NCI-H1092 treated with DMSO at 0.1 percent for 48 hours (cell line): ENCODE measurements at regions not wholly inside any gene's neighbourhood (a gene's known extent, or its start where the extent isn't known, plus 50 kb on each side); places are given as distances from the start of the nearest gene placed in this dataset.
"Not testable (repeated sequence)": the region's sequence is repeated elsewhere in the genome, so short reads cannot be mapped to it uniquely, and the experiment has no call there.

Experiments
- DNase-seq: peaks from one replicate; lab custom pipeline; 2025; lab: John Stamatoyannopoulos, UW

GRCh38 chr14:22190411-22191191 is 398.4 kb downstream of the DAD1 start:
- no peak for DNase-seq

- DNase-seq: no peak
Measured at GRCh38 chr14:22189881-22190280, 399.1 kb downstream of the DAD1 start.

GRCh38 chr14:22188318-22188717 is 400.7 kb downstream of the DAD1 start:
- DNase-seq: no peak

DNA sequence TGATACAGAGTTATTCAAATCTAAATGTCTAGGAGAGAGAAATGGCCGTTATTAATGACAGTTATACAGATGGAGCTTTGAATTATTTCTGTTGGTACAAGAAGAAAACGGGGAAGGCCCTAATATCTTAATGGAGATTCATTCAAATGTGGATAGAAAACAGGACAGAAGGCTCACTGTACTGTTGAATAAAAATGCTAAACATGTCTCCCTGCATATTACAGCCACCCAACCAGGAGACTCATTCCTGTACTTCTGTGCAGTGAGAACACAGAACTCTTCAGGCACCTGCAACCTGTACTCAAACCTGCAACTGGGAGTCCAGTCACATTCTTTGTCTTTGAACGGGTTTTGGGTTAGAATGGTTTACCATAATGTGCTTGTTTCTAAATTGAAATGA is 403.2 kb downstream of the DAD1 start:
- no peak for DNase-seq

GRCh38 chr14:22185191-22185590 is 403.8 kb downstream of the DAD1 start:
- DNase-seq: no peak

DNA sequence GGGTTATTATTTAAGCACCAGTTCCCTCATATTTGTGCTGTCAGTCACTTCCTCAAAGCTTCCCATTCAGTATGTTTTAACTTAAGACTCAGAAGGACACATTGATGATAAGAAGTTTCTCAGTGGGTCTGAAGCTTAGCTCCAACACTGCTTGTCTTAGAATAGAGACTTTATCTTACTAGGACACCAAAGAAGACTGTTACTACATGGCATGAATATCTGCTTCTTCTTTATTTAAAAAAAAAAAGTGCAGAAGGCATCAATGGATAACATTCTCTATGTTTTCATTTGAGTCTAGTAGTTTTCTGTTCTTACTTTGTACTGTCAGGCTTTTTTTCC is 404.2 kb downstream of the DAD1 start:
- no peak for DNase-seq

DNA sequence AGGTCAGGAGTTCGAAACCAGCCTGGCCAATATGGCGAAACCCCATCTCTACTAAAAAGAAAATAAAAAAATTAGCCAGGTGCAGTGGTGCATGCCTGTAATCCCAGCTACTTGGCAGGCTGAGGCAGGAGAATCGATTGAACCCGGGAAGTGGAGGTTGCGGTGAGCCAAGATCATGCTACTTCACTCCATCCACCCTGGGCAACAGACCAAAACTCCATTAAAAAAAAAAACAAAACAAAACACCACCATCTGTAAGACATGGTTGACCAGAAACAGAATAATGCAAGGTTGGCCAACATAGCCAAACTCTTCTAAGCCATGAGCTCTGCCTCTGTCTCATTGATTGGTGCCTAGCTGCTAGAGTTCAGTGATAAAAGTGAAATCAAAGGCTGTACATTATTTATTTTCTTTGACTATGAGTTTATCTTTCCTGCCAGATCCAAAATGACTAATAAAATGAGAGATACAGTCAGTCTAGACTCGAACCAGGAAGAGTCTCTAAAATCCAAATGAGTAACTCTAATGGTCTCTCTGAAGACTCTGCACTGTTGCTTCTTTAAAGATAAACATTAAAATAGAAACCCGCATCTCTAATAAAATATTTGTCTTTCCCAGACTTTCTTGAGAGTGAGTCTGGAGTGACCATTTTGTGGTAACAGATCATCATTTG is 404.7 kb downstream of the DAD1 start:
- DNase-seq: peak; percentile 32

DNA sequence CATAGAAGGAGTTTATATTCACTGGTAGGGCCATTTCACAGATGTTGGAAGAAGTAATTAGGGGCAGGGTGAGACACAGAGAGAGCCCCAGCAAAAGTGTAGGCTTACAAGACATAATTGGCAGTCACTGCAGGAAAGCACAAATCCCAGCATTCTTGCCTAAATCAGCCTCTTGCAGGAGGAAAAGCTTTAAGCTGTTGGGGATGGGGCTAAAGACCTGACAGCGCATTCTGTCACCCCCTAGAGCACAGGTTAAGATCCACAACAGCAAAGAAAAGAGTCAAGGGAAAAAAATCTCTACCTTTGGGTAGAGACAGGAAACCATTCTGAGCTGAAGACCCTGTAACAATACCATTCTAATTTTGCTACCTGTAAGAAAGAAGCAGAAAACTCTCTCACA is 409.0 kb downstream of the DAD1 start:
- no peak for DNase-seq

- DNase-seq: no peak
Measured at GRCh38 chr14:22179190-22179589, 409.8 kb downstream of the DAD1 start.

GRCh38 chr14:22178333-22178839 is 410.6 kb downstream of the DAD1 start:
- DNase-seq: no peak

DNA sequence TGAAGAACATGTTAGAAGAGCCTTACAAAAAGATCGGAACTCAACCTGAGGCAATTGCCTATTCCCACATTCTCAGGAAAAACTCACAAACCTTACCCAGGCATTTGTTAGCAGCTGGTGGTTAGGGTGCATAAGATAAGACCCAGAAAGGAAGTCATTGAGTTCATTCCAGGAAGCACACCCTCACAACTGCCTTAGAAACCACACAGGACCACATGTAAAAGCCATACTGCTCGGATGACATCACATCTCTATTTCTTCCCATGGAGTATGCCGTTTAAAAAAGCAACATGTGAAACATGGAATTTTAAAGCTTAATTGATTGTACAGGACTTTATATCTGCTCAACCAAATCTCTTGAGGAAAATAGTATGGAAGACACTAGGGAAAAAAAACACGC is 411.2 kb downstream of the DAD1 start:
- DNase-seq: no peak

DNA sequence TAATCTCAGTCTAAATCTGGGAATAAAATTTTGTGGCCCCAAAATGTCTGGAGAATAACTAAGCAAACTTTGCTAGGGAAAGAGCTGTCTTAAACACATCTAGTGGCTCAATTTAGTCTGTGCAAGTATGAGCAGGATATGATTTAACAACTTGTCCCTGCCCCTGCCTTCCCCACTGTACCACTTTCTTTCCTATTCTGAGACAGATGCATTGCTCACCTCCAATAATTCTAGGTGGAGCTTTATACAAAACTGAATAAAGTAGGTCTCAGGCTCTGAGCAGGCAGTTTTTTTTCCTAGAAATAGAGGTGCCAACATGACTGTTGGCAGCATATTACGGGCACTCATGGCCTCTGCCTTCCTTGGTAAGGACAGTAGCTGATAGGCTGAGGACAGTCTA is 412.1 kb downstream of the DAD1 start:
- DNase-seq: no peak

DNA sequence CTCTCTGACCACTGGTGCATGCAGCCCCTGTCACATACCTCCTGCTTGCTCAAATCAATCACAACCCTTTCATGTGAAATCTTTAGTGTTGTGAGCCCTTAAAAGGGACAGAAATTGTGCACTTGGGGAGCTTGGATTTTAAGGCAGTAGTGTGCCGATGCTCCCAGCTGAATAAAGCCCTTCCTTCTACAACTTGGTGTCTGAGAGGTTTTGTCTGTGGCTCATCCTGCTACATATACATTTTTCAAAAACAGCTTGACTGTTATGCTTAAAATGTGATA is 413.8 kb downstream of the DAD1 start:
- DNase-seq: not testable (repeated sequence)

- no peak for DNase-seq
Measured at GRCh38 chr14:22174412-22175277, 414.4 kb downstream of the DAD1 start.

GRCh38 chr14:22168092-22168955 is 420.7 kb downstream of the DAD1 start:
- DNase-seq: no peak

GRCh38 chr14:22164616-22165015 is 424.4 kb downstream of the DAD1 start:
- DNase-seq: no peak

DNA sequence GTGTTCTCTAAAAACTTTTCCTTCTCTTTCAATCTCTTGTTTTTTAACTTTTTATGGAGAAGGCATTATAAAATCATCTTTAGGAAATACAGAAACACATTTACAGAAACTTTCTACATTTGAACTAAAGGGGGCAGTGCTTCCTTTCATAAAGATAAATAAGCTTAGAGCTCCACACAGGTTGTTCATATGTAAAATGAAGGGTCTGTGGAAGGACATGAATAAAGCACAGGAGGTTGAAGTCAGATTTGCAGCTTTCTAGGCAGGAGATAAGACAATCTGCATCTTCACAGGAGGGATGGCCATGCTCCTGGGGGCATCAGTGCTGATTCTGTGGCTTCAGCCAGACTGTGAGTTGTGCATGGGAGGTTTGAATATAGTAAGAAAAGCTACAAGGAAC is 426.0 kb downstream of the DAD1 start:
- no peak for DNase-seq

DNA sequence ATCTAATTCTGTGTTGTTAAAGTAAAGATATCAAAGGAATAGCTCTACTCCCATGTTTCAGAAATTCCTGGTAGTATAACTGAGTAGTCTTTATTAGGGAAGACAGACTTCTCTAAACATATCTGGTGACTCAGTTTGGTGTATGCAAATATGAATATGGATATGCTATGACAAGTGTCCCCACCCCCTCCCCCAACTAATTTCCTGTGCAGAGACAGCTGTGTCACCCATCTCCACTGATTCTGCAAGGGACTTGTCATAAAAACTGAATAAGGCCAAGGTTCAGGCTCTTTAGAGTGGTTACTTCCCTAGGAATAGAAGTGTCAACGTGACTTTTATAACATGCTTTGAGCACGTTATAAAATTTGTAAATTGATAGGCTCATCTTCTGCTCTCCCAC is 429.1 kb downstream of the DAD1 start:
- no peak for DNase-seq

- DNase-seq: no peak
Measured at GRCh38 chr14:22159099-22159498, 429.9 kb downstream of the DAD1 start.

DNA sequence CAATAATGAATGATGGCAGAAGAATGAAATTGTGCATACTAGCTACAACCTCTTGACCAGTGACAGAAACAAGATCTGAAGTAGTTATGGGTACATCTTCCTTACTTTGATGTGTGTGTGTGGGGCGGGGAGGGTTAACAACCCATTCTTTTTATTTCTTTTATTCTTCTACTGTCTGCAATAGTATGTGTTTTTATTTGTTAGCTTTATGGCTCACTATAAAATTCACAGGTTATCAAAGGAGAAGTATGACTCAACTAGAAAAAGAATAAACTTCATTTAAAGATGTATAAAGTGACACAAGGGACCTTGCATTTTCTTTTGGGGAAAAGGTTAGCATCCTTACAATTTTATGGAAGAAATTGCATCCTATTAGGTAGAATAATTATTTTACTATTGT is 430.5 kb downstream of the DAD1 start:
- DNase-seq: no peak

DNA sequence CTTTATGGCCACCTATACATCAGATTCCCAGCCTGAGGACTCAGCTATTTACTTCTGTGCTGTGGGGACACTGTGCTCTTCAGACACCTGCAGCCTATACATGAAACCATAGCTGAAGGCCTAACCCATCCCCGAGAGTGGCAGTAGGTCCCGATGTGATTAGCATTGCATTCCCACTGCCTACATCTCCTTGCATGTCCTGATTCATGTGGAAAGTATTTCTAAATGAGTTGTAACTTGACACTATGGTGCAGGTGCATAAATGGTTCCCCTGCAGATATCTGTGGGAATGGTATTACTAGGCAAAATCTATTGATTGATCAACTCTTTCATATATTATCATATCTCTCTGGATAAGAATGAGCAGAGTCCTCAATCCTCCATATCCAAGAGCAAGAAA is 433.5 kb downstream of the DAD1 start:
- no peak for DNase-seq

DNA sequence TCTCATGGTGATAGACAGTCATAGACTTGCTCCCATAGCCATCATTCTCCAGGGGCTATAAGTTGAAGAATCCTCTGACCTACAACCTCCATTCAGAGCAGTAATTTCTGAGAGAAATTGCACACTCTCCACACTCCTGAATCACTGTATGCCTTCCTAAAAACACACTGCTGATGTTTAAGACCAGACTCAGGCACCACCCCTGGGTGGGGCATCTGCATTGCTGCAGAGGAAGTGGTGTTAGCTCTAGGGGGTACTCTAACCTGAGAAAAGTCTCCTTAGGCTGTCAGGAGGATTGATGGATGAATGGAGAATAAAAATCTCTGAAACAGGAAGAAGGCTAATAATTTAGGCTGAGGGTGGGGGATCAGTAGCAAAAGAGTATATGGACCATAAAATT is 436.1 kb downstream of the DAD1 start:
- DNase-seq: no peak
